ENCODE measurements at regions not wholly inside any gene's neighbourhood (a gene's known extent, or its start where the extent isn't known, plus 50 kb on each side); places are given as distances from the start of the nearest gene placed in this dataset.

- no peak for DNase-seq
Observed at GRCh38 chr5:57693488-57694305, 211.1 kb upstream of the ACTBL2 start.

- peak; percentile 15 for DNase-seq
Observed at GRCh38 chr5:57692582-57693487, 210.2 kb upstream of the ACTBL2 start.

GRCh38 chr5:57690724-57691123 is 208.1 kb upstream of the ACTBL2 start:
- DNase-seq, result no peak

- no peak for DNase-seq
Observed at GRCh38 chr5:57687596-57687995, 205.0 kb upstream of the ACTBL2 start.

GRCh38 chr5:57685516-57686255 is 203.1 kb upstream of the ACTBL2 start:
- DNase-seq, result no peak

- no peak for DNase-seq
Observed at GRCh38 chr5:57684299-57684702, 201.7 kb upstream of the ACTBL2 start.

- DNase-seq, result no peak
Observed at GRCh38 chr5:57683036-57683630, 200.5 kb upstream of the ACTBL2 start.

- no peak for DNase-seq
Observed at GRCh38 chr5:57681942-57682341, 199.3 kb upstream of the ACTBL2 start.

GRCh38 chr5:57680686-57681085 is 198.1 kb upstream of the ACTBL2 start:
- no peak for DNase-seq

- DNase-seq, result no peak
Observed at GRCh38 chr5:57677235-57677634, 194.6 kb upstream of the ACTBL2 start.

GRCh38 chr5:57676222-57677098 is 193.8 kb upstream of the ACTBL2 start:
- no peak for DNase-seq

- no peak for DNase-seq
Observed at GRCh38 chr5:57675236-57675635, 192.6 kb upstream of the ACTBL2 start.

GRCh38 chr5:57671371-57671770 is 188.8 kb upstream of the ACTBL2 start:
- no peak for DNase-seq

GRCh38 chr5:57666582-57666981 is 184.0 kb upstream of the ACTBL2 start:
- no peak for DNase-seq

GRCh38 chr5:57665146-57665936 is 182.7 kb upstream of the ACTBL2 start:
- no peak for DNase-seq

- DNase-seq, result no peak
Observed at GRCh38 chr5:57664700-57665099, 182.1 kb upstream of the ACTBL2 start.

GRCh38 chr5:57663466-57663865 is 180.9 kb upstream of the ACTBL2 start:
- DNase-seq, result no peak

- no peak for DNase-seq
Observed at GRCh38 chr5:57662991-57663390, 180.4 kb upstream of the ACTBL2 start.

- no peak for DNase-seq
Observed at GRCh38 chr5:57659886-57660285, 177.3 kb upstream of the ACTBL2 start.

- no peak for DNase-seq
Observed at GRCh38 chr5:57658018-57658417, 175.4 kb upstream of the ACTBL2 start.

GRCh38 chr5:57655228-57655627 is 172.6 kb upstream of the ACTBL2 start:
- no peak for DNase-seq

Data from activated CD8-positive, alpha-beta memory T cell treated with anti-CD3 and anti-CD28 coated beads, Interleukin-2, amount 50 U/mL, for 4 hours (primary cell).